Hepatocyte (in vitro differentiated cells): ENCODE measurements at regions not wholly inside any gene's neighbourhood (a gene's known extent, or its start where the extent isn't known, plus 50 kb on each side); places are given as distances from the start of the nearest gene placed in this dataset.

Experiments used
- CTCF ChIP-seq: fragments of 200-600 bp; sonication (generic); IDR thresholded peaks from 2 replicates; pipeline ENCODE4 v1.5.1; 2016; ENCODE audit warnings: antibody characterized with exemption, mild to moderate bottlenecking; ENCODE audit not compliant: poor library complexity
- EZH2 ChIP-seq: fragments of 200-600 bp; sonication (generic); IDR thresholded peaks from 2 replicates; pipeline ENCODE4 v1.6.1; 2016; ENCODE audit warnings: antibody characterized with exemption, mild to moderate bottlenecking, borderline replicate concordance

GRCh38 chr3:115494826-115495225 is 128.5 kb upstream of the GAP43 start:
- TF ChIP-seq CTCF, result no peak
- no peak for TF ChIP-seq EZH2
